ENCODE measurements at regions not wholly inside any gene's neighbourhood (a gene's known extent, or its start where the extent isn't known, plus 50 kb on each side); places are given as distances from the start of the nearest gene placed in this dataset.
"Not testable (repeated sequence)": the region's sequence is repeated elsewhere in the genome, so short reads cannot be mapped to it uniquely, and the experiment has no call there.

DNA sequence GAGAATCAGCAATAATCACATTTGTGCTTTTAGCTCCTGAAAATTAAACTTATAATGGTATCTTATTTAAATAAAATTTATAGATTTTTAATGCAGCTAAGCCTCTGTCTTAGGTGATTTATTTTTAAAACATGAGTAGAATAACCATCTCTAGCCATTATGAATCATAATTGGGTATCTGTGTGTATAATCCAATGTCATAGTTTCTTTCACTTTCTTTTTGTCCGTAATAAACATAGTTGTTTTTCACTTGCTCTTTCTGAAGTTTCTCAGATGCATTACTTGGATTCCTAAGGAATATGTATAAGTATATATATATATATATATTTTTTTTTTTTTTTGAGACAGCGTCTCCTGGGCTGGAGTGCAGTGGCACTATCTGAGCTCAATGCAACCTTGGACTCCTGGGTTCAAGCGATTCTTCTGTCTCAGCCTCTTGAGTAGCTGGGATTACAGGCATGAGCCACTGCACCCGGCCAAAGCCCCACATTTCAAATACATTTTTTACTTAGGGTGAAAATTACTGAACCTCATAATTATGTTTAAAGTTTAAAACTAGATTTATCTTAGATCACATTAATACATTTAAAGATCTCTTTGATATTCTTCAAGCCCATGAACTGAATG, 377.1 kb downstream of the PRDM9 start:
- ChIA-PET POLR2A (ENCODE audit: low non-redundant PET) (no interaction called here), CTCF (interaction anchor here (0.6 kb wide), 1 partner anchor 17 kb away, joined by 3 read pairs; no protein-coding TSS in a partner anchor)
- no peak overlapping the region for H3K27ac ChIP-seq
- DNase-seq (ENCODE audit: low spot score): no peak
- TF ChIP-seq, protein P1, sequence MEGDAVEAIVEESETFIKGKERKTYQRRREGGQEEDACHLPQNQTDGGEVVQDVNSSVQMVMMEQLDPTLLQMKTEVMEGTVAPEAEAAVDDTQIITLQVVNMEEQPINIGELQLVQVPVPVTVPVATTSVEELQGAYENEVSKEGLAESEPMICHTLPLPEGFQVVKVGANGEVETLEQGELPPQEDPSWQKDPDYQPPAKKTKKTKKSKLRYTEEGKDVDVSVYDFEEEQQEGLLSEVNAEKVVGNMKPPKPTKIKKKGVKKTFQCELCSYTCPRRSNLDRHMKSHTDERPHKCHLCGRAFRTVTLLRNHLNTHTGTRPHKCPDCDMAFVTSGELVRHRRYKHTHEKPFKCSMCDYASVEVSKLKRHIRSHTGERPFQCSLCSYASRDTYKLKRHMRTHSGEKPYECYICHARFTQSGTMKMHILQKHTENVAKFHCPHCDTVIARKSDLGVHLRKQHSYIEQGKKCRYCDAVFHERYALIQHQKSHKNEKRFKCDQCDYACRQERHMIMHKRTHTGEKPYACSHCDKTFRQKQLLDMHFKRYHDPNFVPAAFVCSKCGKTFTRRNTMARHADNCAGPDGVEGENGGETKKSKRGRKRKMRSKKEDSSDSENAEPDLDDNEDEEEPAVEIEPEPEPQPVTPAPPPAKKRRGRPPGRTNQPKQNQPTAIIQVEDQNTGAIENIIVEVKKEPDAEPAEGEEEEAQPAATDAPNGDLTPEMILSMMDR (conservative IDR thresholded peaks at IDR 0.05; ENCODE audit: low read depth): no peak

DNA sequence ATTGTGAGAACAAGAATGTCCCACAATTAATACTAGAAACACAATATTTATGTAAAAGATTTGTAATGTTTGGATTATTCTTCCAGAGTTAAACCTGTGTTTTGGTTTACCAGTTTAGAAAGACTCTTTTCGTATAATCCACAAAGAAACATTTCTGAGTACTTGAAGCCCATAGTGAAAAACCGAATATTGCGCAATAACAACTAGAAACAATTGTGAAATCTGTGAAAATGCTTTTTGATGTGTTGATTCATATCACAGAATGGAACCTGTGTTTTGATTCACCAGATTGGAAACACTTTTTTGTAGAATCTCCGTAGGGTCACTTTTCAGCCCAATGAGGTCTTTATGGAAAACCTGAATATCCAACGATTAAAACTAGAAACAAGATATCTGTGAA, 386.2 kb downstream of the PRDM9 start:
- POLR2A ChIA-PET (ENCODE audit: low non-redundant PET): no interaction called here
- CTCF ChIA-PET: no interaction called here
- DNase-seq (ENCODE audit: low spot score): no peak
- no peak overlapping the region for H3K27ac ChIP-seq
- TF ChIP-seq, protein P1 (conservative IDR thresholded peaks at IDR 0.05; ENCODE audit: low read depth): no peak

DNA sequence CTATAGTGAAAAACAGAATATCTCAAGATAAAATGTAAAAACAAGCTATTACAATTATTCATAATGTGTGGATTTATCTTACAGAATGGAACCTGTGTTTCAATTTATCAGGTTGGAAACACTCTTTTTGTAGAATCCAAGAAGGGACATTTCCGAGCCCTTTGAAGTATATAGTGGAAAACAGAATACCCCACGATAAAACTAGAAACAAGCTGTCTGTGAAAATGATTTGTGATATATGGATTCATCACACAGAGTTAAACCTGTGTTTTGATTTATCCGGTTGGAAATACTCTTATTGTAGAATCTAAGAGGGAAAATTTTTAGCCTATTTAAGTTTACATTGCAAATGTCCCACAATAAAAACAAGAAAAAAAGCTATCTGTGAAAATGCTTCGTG, 388.2 kb downstream of the PRDM9 start:
- CTCF ChIA-PET: no interaction called here
- POLR2A ChIA-PET (ENCODE audit: low non-redundant PET): no interaction called here
- TF ChIP-seq, protein P1 (conservative IDR thresholded peaks at IDR 0.05; ENCODE audit: low read depth): no peak

DNA sequence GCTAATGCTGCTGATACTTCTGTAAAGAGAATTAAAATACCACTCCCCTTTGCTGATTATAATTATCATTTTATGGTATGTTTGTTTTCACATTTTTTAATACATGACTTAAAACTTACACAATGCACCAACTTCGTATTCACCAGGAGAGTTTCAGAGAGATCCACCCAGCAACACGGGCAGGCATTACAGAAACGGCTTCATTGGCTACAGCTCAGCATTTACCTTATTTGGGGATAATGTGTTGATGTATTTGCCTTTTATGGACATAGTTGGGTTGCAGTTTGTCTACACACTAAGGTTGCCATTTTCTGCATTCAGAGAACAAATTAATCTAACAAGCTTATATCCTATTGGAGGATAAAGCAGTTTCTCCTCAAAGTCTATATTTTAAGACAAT, 423.6 kb downstream of the PRDM9 start:
- no peak for DNase-seq (ENCODE audit: low spot score)
- no peak overlapping the region for H3K27ac ChIP-seq
- ChIA-PET POLR2A (ENCODE audit: low non-redundant PET) (no interaction called here), CTCF (no interaction called here)
- TF ChIP-seq, protein P1 (conservative IDR thresholded peaks at IDR 0.05; ENCODE audit: low read depth): no peak

More for the DNA sequence above, 388.2 kb downstream of the PRDM9 start:
- no peak overlapping the region for H3K27ac ChIP-seq
- no peak for DNase-seq (ENCODE audit: low spot score)

DNA sequence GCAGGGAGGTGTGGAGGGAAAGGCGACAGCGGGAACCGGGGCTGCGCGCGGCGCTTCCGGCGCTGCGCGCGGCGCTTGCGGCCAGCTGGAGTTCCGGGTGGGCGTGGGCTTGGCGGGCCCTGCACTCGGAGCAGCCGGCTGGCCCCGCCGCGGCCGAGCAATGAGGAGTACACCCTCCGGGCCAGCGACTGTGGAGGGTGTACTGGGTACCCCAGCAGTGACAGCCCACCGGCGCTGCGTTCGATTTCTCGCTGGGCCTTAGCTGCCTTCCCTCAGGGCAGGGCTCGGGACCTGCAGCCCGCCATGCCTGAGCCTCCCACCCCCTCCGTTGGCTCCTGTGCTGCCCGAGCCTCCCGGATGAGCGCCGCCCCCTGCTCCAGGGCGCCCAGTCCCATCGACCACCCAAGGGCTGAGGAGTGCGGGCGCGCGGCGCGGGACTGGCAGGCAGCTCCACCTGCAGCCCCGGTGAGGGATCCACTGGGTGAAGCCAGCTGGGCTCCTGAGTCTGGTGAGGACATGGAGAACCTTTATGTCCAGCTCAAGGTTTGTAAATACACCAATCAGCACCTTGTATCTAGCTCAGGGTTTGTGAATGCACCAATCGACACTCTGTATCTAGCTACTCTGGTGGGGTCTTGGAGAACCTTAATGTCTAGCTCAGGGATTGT, 444.0 kb downstream of the PRDM9 start:
- POLR2A ChIA-PET (ENCODE audit: low non-redundant PET); DNase-seq (ENCODE audit: low spot score); CTCF ChIA-PET; H3K27ac ChIP-seq: not testable (repeated sequence)

DNA sequence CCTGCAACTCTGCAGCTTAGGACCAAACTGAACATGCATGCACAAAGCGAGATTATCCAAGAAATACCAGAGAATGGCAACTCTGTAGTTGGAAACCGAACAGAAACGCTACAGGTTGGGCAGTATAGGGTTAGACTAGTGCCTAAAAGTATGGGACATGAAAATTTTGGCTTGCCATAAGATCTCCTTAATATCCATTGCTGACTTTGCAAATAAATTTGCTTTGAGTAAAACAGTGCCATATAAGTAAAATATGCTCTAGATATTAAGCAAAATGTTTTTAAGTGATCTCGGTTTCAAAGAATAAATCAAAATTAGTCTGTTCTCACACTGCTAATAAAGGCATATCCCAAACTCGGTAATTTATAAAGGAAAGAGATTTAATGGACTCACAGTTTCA, 456.0 kb downstream of the PRDM9 start:
- no peak for DNase-seq (ENCODE audit: low spot score)
- H3K27ac ChIP-seq: no peak overlapping the region
- TF ChIP-seq, protein P1 (conservative IDR thresholded peaks at IDR 0.05; ENCODE audit: low read depth): no peak
- POLR2A ChIA-PET (ENCODE audit: low non-redundant PET): no interaction called here
- CTCF ChIA-PET: no interaction called here

DNA sequence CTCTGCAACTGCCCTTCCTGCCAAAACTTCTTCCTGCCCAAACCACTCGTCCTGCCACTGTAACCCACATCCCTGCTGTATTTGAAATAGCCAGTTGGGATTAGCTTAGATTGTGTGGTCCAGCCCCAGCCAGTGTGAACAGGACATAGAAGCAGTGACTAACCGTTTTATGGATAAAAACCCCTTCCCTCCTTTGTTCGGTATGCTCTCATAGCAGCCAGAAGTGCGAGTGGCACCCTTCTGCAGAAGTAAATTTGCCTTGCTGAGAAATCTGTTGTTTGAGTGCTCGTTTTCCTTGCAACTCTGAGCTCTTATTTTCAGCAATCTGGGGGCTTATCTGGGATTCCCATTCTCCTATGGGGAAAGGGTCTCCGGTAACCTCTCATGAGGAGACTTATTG, 470.0 kb downstream of the PRDM9 start:
- DNase-seq (ENCODE audit: low spot score): no peak
- POLR2A ChIA-PET (ENCODE audit: low non-redundant PET): no interaction called here
- no peak overlapping the region for H3K27ac ChIP-seq
- CTCF ChIA-PET: interaction anchor here (0.7 kb wide), 1 partner anchor 35 kb away, joined by 3 read pairs; no protein-coding TSS in a partner anchor
- TF ChIP-seq, protein P1 (conservative IDR thresholded peaks at IDR 0.05; ENCODE audit: low read depth): no peak

All from RWPE1 (cell line).